GM12872 (cell line): ENCODE measurements at regions not wholly inside any gene's neighbourhood (a gene's known extent, or its start where the extent isn't known, plus 50 kb on each side); places are given as distances from the start of the nearest gene placed in this dataset.

Experiments used
- CTCF ChIP-seq: IDR thresholded peaks from 3 replicates; pipeline ENCODE4 v1.5.1; 2011; ENCODE audit warnings: low read depth, mild to moderate bottlenecking, low read length, moderate library complexity; ENCODE audit not compliant: insufficient read depth

GRCh38 chr5:99544356-99544755 lies 615.5 kb upstream of the CHD1 start:
- TF ChIP-seq CTCF: no peak

DNA sequence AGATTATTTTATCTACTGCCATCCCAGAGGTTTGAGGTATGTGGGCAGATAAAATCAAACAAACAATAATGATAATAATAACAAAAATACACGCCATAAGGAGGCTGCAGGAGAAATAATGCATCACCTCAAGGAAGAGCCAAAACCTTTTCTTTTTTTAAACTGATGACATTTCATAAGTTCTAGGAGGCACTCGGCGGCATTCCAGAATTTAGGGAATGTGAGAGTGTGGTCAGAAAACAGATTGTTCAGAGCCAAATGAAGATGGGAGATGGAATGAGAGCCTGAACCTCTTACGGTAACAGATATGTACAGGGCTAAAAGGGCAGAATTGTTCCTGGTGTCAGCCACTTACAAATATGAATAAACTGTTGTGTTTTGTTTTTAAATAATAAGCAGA lies 615.0 kb upstream of the CHD1 start:
- no peak for TF ChIP-seq CTCF

DNA sequence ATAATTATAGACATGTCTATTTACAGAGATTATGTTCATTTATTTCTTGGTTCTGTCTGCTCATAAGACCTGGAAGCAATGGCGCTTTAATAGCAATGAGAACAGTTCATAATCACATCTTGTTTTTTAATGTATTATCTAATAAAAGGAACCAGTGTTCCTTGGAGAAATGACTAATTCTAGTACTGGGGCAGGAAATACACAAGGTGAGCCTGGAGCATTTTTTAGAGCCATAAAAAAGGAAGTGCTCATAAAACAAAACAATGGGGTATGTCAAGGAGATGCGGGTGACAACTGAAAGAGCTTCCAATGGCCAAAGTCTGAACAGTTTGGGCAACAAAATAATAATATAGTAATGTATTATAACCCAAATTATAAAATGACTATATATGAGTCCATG lies 531.9 kb upstream of the CHD1 start:
- no peak for TF ChIP-seq CTCF

- TF ChIP-seq CTCF: no peak
These were observed 524.4 kb upstream of the CHD1 start for GRCh38 chr5:99453196-99453595.

- TF ChIP-seq CTCF: no peak
These were observed 521.0 kb upstream of the CHD1 start for GRCh38 chr5:99449786-99450185.

DNA sequence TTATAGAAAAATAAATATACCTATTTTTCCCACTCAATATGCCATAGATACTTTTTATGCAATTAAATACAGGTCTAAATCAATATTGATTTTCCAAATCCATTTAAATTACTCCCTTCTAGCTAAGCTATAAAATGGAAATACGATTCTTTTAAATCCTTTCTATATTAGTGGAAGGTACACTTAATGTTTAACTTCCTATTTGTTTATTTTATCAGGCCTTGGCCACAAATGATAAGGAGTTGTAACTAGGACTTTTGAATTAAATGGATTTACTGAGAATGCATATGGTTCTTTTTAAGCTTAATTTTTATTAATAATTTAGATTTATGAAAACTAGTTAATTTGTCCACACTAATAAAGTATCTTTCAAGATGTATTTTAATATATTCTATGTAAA lies 517.0 kb upstream of the CHD1 start:
- no peak for TF ChIP-seq CTCF

DNA sequence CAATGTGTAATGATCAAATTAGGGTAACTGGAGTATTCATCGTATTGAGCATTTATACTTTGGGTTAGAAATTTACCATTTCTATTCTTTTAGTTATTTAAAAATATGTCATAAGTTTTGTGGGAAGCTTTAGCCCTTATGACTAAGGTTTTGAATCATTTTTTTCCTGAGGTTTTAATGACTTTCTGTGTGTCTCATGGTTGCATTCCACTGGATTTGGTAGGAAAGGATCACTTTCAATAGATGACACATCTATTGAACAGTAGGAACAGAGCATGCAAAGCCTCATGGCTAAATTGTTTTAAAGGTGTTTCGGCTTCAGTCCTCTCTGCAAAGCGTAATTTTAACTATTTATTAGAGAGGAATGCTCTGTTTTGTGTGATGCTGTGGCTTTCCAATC lies 512.4 kb upstream of the CHD1 start:
- no peak for TF ChIP-seq CTCF

- no peak for TF ChIP-seq CTCF
These were observed 509.8 kb upstream of the CHD1 start for GRCh38 chr5:99438619-99439018.
